ENCODE measurements at regions not wholly inside any gene's neighbourhood (a gene's known extent, or its start where the extent isn't known, plus 50 kb on each side); places are given as distances from the start of the nearest gene placed in this dataset.

- TF ChIP-seq CTCF (IDR thresholded peaks at IDR 0.05): no peak
- no peak for TF ChIP-seq POLR2A (IDR thresholded peaks at IDR 0.05; ENCODE audit: low read depth)
- TF ChIP-seq POLR2AphosphoS5 (IDR thresholded peaks at IDR 0.05): peak in 1 of 2 donors; percentile 5
- no peak for TF ChIP-seq EP300 (IDR thresholded peaks at IDR 0.05)
Measured at GRCh38 chr4:42339935-42340406, 57.3 kb upstream of the SHISA3 start.
